ENCODE measurements at regions not wholly inside any gene's neighbourhood (a gene's known extent, or its start where the extent isn't known, plus 50 kb on each side); places are given as distances from the start of the nearest gene placed in this dataset.

DNA sequence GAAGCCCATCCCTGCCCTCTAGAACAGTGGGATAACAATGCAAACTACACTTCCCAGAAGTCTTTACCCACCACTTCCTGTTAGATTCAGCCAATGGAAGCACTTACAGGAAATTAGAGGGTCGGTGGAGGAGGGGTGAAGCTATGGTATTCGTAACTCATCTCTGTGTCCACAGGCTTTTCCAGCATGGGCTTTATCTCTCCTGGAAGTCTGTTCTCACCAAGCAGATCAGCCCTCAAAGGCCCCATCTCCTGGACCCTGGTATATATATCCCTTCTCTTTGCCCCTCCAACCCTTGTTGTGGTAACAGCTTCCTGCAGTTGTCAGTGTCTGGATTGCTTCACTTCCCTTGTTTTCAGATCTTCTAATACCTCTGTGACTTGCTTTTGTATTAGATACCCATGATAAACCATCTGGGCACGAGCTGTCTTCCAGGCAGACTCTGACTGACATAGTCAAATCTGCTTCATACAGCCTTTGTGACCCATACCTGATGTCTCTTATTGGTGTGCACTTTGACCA is 475.0 kb upstream of the POU3F3 start:
- TF ChIP-seq, protein P1, sequence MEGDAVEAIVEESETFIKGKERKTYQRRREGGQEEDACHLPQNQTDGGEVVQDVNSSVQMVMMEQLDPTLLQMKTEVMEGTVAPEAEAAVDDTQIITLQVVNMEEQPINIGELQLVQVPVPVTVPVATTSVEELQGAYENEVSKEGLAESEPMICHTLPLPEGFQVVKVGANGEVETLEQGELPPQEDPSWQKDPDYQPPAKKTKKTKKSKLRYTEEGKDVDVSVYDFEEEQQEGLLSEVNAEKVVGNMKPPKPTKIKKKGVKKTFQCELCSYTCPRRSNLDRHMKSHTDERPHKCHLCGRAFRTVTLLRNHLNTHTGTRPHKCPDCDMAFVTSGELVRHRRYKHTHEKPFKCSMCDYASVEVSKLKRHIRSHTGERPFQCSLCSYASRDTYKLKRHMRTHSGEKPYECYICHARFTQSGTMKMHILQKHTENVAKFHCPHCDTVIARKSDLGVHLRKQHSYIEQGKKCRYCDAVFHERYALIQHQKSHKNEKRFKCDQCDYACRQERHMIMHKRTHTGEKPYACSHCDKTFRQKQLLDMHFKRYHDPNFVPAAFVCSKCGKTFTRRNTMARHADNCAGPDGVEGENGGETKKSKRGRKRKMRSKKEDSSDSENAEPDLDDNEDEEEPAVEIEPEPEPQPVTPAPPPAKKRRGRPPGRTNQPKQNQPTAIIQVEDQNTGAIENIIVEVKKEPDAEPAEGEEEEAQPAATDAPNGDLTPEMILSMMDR (IDR thresholded peaks at IDR 0.05), result no peak
- TF ChIP-seq POLR2A (IDR thresholded peaks at IDR 0.05), result no peak
